ENCODE measurements at regions not wholly inside any gene's neighbourhood (a gene's known extent, or its start where the extent isn't known, plus 50 kb on each side); places are given as distances from the start of the nearest gene placed in this dataset.
"Not testable (repeated sequence)": the region's sequence is repeated elsewhere in the genome, so short reads cannot be mapped to it uniquely, and the experiment has no call there.

DNA sequence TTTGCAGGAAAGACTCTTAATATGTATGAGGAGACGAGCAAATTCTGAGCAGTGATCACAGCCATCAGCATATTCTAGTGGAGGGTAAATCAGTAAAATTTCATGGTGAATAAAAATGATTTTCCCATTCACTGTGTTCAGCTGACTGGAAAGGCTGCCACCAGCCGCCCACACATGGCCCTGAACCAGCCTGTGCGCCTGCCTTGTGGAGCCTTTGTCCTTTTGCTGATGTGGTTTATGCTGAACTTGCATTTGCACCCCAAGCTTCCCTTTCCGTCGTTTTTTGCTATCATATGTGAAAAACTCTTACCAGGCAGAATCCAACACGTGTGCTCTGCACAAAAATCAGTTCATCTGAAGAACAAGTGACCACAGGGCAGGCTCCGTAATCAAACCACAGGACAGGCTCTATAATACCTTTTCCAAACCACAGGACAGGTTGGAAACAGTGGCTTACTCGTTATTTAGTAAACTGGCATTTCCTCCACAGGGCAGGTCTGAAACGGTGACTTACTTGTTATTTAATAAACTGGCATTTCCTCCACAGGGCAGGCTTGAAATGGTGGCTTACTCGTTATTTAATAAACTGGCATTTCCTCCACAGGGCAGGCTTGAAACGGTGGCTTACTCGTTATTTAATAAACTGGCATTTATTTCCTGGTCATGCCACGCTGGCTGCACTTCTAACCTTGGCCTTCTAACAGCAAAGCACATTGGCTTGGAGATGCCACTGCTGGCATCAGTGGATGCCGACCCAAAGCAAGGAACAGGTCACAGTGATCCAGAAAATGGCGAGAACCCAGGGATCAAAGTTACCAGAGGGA lies 58.4 kb upstream of the TNK2 start:
- DNase-seq; H3K27ac ChIP-seq; H3K27me3 ChIP-seq; H3K9me3 ChIP-seq; H3K4me3 ChIP-seq; intact Hi-C loops (cut with DNase I; ENCODE audit: low total_unique reads); H3K4me1 ChIP-seq: not testable (repeated sequence)
- H3K36me3 ChIP-seq, result peaks cover 10 to 86% (median 42%) of the 10 kb centered on the region in 3 donors

DNA sequence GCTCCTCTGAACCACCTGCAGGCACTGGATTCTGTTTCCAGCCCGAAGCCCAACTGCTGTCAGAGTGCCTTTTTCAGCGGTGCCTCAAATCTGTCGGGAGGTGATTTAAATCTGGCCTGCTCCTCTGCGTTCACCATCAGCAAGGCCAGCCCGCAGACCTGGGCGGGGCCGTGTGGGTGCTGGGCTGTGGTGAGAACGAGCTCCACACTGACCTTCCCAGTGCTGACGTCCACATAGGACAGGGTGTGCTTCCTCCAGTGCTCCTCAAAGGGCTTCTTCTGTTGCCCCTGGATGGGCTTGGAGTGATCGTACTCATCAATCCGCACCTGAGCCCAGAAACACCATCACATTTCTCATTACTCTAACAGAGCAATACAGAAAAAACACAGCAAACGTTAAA lies 56.9 kb upstream of the TNK2 start:
- H3K9me3 ChIP-seq; H3K4me3 ChIP-seq; H3K27me3 ChIP-seq; H3K27ac ChIP-seq; DNase-seq; intact Hi-C loops (cut with DNase I; ENCODE audit: low total_unique reads); H3K4me1 ChIP-seq: not testable (repeated sequence)
- H3K36me3 ChIP-seq, result peaks cover 9 to 74% (median 28%) of the 10 kb centered on the region in 3 donors

DNA sequence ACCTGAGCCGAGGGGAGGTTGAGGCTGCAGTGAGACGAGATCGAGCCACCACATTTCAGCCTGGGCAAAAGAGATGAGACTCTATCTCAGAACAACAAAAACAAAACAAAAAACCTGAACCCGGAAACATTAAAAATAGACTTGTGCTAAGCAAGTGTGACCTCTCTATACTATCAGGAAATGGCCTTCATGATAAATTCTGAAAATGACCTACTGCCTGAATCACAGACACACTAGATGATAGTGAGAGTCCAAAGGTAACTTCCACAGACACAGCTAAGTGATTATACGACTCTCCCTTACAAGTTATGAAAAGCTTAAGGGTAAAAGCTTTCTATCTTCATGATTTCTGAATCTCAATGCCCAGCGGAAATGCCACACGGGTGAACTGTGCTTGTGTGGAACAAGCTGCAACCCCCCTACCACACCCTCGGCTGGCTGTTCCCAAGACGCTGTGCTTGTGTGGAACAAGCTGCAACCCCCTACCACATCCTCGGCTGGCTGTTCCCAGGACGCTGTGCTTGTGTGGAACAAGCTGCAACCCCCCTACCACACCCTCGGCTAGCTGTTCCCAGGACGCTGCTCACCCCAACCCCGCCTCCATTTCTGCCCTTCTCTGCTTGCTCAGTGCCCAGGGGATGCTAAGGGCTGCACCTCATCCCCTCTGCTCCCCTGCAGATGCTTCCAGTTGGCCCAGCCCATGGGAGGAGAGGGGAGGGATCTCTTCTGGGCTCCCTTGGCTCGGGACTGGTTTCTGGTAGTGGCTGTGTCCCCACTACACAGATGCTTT lies 56.2 kb upstream of the TNK2 start:
- H3K36me3 ChIP-seq, result peaks cover 5 to 71% (median 23%) of the 10 kb centered on the region in 3 donors
- intact Hi-C loops (cut with DNase I; ENCODE audit: low total_unique reads); DNase-seq: not testable (repeated sequence)

DNA sequence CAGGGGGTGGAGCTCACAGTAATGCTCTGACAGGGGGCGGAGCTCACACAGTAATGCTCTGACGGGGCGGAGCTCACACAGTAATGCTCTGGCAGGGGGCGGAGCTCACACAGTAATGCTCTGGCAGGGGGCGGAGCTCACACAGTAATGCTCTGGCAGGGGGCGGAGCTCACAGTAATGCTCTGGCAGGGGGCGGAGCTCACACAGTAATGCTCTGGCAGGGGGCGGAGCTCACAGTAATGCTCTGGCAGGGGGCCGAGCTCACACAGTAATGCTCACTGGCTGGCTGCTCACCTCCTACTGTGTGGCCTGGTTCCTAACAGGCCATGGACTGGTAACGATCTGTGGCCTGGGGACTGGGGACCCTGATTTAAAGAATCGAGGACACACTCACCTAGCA lies 53.9 kb upstream of the TNK2 start:
- H3K27me3 ChIP-seq; H3K4me3 ChIP-seq; intact Hi-C loops (cut with DNase I; ENCODE audit: low total_unique reads); DNase-seq; H3K9me3 ChIP-seq; H3K4me1 ChIP-seq; H3K27ac ChIP-seq: not testable (repeated sequence)
- peaks cover 5 to 66% (median 30%) of the 10 kb centered on the region in 3 donors for H3K36me3 ChIP-seq

More for the DNA sequence above, 56.2 kb upstream of the TNK2 start:
- not testable (repeated sequence) for H3K27ac ChIP-seq, H3K27me3 ChIP-seq, H3K9me3 ChIP-seq, H3K4me1 ChIP-seq, H3K4me3 ChIP-seq

DNA sequence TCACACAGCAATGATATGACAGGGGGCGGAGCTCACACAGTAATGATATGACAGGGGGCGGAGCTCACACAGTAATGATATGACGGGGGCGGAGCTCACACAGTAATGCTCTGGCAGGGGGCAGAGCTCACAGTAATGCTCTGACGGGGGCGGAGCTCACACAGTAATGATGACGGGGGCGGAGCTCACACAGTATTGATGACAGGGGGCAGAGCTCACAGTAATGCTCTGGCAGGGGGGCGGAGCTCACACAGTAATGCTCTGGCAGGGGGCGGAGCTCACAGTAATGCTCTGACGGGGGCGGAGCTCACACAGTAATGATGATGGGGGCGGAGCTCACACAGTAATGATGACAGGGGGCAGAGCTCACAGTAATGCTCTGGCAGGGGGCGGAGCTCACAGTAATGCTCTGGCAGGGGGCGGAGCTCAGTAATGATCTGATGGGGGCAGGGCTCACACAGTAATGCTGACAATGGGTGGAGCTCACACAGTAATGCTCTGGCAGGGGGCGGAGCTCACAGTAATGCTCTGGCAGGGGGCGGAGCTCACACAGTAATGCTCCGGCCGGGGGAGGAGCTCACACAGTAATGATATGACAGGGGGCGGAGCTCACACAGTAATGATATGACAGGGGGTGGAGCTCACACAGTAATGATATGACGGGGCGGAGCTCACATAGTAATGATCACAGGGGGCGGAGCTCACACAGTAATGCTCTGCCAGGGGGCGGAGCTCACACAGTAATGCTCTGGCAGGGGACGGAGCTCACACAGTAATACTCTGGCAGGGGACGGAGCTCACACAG lies 52.8 kb upstream of the TNK2 start:
- DNase-seq; intact Hi-C loops (cut with DNase I; ENCODE audit: low total_unique reads); H3K4me3 ChIP-seq; H3K27me3 ChIP-seq; H3K9me3 ChIP-seq; H3K4me1 ChIP-seq; H3K27ac ChIP-seq: not testable (repeated sequence)
- peaks cover 5 to 59% (median 28%) of the 10 kb centered on the region in 3 donors for H3K36me3 ChIP-seq

DNA sequence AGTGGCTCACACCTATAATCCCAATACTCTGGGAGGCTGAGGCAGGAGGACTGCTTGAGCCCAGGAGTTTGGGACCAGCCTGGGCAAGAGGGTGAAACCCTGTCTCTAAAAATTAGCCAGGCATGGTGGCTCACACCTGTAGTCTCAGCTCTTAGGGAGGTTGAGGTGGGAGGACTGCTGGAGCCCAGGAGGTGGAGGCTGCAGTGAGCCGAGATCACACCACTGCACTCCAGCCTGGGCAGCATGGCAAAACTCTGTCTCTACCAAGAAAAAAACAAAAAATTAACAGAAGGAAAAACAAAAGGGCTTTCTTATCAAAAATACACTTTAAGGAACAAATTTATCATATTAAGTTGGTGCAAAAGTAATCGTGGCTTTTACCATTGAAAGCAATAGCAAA lies 51.8 kb upstream of the TNK2 start:
- H3K27me3 ChIP-seq; intact Hi-C loops (cut with DNase I; ENCODE audit: low total_unique reads); H3K4me3 ChIP-seq; H3K27ac ChIP-seq; DNase-seq; H3K4me1 ChIP-seq; H3K9me3 ChIP-seq: not testable (repeated sequence)
- H3K36me3 ChIP-seq, result peaks cover 5 to 49% (median 23%) of the 10 kb centered on the region in 3 donors

DNA sequence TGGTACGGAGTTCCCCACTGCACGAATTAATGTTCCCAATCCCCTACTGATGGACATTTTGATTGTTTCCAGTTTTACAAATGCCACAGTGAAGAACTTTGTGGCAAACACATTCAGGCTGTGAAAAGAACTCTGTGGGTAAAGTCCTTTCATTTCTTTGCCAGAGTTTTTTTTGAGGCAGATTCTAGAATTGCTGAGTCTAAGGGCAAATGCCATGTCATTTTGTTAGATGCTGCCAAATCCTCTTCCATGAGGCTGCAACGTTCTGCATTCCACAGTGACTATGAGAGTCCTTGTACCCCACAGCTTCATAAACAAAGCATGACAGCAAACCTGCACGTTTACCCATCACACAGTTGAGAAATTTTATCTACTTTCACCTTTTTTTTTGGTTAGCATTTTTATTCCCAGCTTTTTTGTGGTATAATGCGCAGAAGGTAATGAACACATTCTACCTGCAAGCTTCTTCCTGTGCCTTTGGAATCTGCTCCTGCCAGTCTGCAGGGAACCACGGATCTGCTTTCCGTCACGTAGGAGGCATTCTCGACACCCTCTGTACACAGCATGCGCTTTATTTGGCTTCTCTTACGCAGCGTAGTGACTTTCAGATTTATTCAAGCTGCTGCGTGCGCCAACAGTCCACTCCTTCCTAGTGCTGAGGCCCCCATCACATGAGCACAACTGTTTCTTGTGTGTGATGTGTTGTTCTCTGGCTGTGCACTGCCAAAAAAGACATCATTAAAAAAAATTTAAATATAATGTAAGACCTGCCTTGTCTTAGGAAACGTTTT lies 51.2 kb upstream of the TNK2 start:
- DNase-seq; H3K27ac ChIP-seq; H3K4me1 ChIP-seq; H3K4me3 ChIP-seq; H3K27me3 ChIP-seq; intact Hi-C loops (cut with DNase I; ENCODE audit: low total_unique reads); H3K9me3 ChIP-seq: not testable (repeated sequence)
- H3K36me3 ChIP-seq, result peaks cover under 1 to 43% (median 16%) of the 10 kb centered on the region in 3 donors

DNA sequence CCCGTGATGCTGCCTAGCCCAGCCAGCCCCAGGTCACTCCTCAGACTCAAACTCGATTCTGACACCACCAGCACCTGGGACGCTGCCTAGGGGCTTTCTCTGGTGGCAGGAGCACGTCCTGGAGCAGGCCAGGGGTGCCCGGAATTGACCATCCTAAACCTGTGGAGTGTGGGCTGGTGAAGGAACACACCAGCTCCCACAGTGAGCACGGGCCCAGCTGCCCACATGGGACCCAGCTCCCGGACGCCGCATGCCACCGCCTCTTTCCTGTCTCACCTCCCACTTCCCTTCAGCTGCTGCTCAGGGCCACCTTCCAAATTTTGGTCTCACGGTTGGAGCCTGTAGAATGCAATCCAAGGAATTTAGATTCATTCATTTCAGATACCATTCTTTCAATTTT lies 50.4 kb upstream of the TNK2 start:
- DNase-seq; H3K27ac ChIP-seq; H3K4me3 ChIP-seq; H3K9me3 ChIP-seq; H3K27me3 ChIP-seq; intact Hi-C loops (cut with DNase I; ENCODE audit: low total_unique reads); H3K4me1 ChIP-seq: not testable (repeated sequence)
- H3K36me3 ChIP-seq, result peaks cover 0 to 35% (median 14%) of the 10 kb centered on the region in 3 donors
